GM21723 (cell line): ENCODE measurements at regions not wholly inside any gene's neighbourhood (a gene's known extent, or its start where the extent isn't known, plus 50 kb on each side); places are given as distances from the start of the nearest gene placed in this dataset.

Source experiments
- ATAC-seq: cut with Tn5 transposase; IDR thresholded peaks from one replicate; pipeline ENCODE4 v1.9.1; 2021; ENCODE audit warnings: mild to moderate bottlenecking, moderate library complexity; ENCODE audit not compliant: unreplicated experiment

- ATAC-seq: no peak
These were observed 212.1 kb upstream of the PHACTR1 start for GRCh38 chr6:12504325-12504966.

DNA sequence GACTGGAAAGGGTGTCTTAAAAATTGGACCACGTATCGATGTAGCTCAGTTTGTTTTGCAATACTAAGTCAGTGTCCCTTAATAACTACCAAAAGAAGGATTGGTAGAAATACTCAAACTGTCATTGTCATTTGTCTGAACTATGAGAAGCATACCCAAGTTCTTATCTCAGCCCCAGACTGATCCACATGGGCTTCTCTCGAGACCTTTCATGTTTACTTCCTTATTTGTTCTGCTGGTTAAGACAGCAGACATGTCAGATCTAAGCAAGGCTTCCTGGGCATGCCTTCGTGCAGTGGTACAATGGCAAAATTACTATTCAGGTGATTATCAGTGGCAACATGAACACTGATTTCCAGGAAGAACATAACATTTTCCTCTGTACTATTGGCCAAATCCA, 211.1 kb upstream of the PHACTR1 start:
- ATAC-seq: no peak

- no peak for ATAC-seq
These were observed 210.4 kb upstream of the PHACTR1 start for GRCh38 chr6:12506159-12506558.

GRCh38 chr6:12507636-12508035, 208.9 kb upstream of the PHACTR1 start:
- no peak for ATAC-seq

- no peak for ATAC-seq
These were observed 208.0 kb upstream of the PHACTR1 start for GRCh38 chr6:12508553-12508952.

DNA sequence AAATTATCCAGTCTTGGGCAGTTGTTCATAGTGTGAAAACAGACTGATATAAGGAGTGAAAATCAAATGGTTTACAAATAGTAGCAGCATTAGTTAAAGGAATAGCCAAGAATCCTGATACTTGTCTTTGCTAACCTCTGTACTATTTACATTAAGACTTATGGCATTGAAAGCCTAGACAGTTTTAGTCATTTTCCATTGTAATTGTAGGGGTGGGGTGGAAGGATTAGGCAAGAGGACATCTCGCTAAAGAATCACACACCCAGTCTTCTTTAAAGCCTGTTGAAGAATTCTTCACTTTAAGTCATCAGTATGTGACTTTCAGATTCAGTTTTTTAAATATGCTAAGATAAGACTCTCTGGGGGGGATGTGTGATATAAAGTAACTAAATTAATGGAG, 207.5 kb upstream of the PHACTR1 start:
- ATAC-seq: no peak

- no peak for ATAC-seq
These were observed 200.5 kb upstream of the PHACTR1 start for GRCh38 chr6:12516070-12516469.

DNA sequence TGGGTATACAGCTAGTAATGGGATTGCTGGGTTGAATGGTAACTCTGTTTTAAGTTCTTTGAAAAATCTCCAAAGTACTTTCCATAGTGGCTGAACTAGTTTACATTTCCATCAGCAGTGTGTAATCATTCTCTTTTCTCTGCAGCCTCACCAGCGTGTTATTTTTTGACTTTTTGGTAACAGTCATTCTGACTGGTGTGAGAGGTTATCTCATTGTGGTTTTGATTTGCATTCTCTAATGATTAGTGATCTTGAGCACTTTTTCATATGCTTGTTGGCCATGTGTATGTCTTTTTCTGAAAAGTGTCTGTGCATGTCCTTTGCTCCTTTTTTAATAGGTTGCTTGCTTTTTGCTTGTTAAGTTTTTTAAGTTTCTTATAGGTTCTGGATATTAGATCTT, 194.2 kb upstream of the PHACTR1 start:
- no peak for ATAC-seq

- ATAC-seq: no peak
These were observed 192.8 kb upstream of the PHACTR1 start for GRCh38 chr6:12523726-12524125.

GRCh38 chr6:12525276-12525675, 191.3 kb upstream of the PHACTR1 start:
- ATAC-seq: no peak

DNA sequence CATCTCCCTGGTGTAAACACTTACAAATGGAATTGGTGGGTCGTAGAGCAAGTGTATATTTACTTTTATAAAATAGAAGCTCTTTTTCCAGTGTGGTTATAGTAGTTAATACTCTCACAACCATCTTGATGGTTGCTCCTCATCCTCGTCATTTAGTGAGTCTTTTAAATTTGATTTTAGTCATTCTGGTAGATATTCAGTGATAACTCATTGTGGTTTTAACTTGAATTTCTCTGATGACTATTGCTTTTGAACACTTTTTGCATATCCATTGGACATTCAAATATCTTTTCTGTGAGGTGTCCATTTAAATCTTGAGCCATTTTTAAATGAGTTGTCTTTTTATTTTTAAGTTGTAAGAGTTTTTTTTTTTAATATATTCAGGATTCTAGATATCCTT, 189.2 kb upstream of the PHACTR1 start:
- ATAC-seq: no peak

DNA sequence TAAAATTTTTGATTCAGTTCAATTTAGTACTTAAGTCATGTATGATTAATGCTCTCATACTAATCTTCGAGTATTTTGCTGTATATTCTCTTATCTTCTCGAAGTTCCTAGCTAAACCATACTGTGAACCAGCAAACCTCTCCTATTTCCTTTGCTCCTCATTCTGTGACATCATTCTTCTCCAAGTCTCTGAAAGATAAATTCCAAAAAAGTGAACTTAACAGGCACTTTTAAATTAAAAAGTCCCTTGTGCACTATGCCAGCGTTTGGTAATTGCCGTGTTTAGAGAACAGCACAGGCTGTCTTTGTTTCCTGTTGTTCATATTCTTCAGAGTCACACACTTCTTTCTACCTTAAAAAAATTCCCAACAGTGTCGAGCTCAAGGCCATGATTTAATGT, 188.4 kb upstream of the PHACTR1 start:
- no peak for ATAC-seq

GRCh38 chr6:12528581-12529363, 187.8 kb upstream of the PHACTR1 start:
- ATAC-seq: no peak

GRCh38 chr6:12529364-12530019, 187.1 kb upstream of the PHACTR1 start:
- ATAC-seq: no peak

GRCh38 chr6:12530345-12530744, 186.2 kb upstream of the PHACTR1 start:
- ATAC-seq: no peak

DNA sequence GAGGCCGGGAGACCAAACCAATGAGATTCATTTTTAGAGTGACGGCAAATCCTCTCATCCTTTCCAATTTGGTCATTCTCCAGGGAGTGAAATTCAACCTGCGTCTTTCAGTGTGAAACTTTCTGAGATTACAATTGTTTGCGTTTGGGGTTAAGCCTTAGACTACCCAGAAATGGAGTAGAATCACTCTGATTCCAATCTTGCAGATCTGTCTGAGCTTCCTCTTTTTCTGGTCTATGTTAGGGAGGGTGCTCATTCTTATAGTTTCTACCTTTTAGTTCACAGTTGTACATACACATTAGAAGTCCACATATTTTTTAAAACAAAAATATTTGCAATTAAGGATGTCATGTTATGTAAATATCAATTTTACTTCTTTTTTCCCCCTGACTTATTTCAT, 183.0 kb upstream of the PHACTR1 start:
- ATAC-seq: no peak

DNA sequence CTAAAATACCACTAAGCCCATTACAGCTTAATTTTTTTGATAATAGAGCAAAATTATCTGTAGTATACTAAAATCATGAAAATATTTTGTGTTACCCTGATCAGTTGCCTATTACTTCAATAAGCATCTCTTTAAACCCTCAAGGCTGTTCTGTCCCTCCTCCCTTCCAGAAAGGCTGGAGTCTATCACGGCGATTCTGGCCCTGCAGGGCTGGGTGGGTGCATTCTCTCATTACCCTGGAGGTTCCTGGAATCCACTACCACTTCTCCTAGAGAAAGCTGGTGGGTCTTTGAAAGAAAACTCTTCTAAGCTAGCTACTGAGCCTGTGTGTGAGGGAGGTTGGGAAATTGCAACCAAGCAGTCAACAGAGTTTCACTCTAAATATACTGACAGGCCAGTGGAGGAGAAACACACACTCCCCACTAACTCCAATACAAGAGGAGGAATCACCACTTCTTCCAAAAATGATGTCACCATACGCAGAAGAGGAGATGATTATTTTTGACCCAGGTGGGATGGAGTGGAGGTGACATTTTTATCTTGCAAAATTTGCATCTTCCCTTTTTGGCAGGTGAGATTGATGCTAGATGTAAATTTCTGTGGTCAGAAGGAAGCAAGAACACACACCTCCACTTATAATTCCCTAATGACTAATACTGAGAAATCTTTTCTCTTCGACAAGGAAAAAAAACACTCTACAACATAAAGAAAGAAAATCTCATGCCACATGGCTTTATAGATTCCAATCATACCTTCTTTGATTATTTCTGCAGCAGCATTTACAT, 182.3 kb upstream of the PHACTR1 start:
- no peak for ATAC-seq

DNA sequence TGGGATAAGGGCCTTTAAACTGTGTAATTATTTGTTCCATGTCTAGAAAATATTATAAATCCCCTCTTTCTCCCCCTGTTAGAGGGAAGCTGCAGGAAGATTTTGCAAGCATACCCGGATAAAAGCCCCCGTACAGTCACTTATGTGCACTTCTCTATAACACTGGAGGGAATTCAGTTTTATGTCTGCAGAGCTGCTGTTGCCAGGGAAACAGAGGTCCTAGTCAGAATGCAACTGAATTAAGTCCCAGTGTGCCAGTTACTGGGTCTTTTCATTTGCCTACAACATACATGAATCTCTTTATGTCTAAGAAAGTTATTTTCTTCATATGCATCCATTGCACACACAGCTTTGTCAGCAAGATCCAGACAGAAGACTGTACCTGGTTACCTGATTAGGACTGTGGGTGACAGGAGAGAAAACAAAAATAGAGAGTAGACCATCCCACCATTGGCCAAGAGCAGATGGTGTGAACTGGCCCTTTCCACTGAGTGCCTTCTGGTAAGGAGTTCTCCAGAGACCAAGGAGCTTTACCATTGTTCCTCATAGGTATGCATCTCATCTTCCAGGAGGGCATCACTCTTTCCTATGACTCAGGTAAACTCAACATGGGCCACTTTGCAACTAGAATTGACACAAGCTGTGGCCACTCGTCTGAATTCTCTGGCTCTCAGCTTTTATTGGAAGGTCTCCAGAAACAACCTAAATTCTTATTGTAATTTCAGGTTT, 180.8 kb upstream of the PHACTR1 start:
- ATAC-seq: no peak

GRCh38 chr6:12536416-12536815, 180.2 kb upstream of the PHACTR1 start:
- no peak for ATAC-seq

- no peak for ATAC-seq
These were observed 179.2 kb upstream of the PHACTR1 start for GRCh38 chr6:12537389-12537788.

- no peak for ATAC-seq
These were observed 177.6 kb upstream of the PHACTR1 start for GRCh38 chr6:12538881-12539357.
